CD14-positive monocyte (primary cell): ENCODE measurements at regions not wholly inside any gene's neighbourhood (a gene's known extent, or its start where the extent isn't known, plus 50 kb on each side); places are given as distances from the start of the nearest gene placed in this dataset.

Experiments used
- DNase-seq, 3 donors: peaks; one replicate each; pipeline ENCODE4 v3.0.0-alpha.2; 2011 to 2022
- H2AFZ ChIP-seq: 2 replicates; pipeline ENCODE4 v1.6.0; 2012; ENCODE audit warnings: mild to moderate bottlenecking, low read depth, low read length, inconsistent platforms; ENCODE audit not compliant: insufficient read depth, poor library complexity, severe bottlenecking
- H3K27ac ChIP-seq, 2 donors: 1 replicate in 1 of 2; 2 replicates in 1 of 2; pipeline ENCODE4 v1.5.1; 2012 to 2013; ENCODE audit warnings: low read length in 2 of 2, control low read depth in 1 of 2, inconsistent platforms in 1 of 2, low read depth in 1 of 2, mild to moderate bottlenecking in 1 of 2
- H3K27me3 ChIP-seq, 2 donors: one replicate each; pipeline versions ENCODE4 v1.6.0 to v1.6.1; 2011 to 2013; ENCODE audit warnings: low read length in 2 of 2; ENCODE audit not compliant: control insufficient read depth in 2 of 2, insufficient read depth in 2 of 2
- H3K36me3 ChIP-seq, 2 donors: replicated peaks in 1 of 2; 1 replicate in 1 of 2; 2 replicates in 1 of 2; pipeline versions ENCODE4 v1.5.1 to v1.6.1; 2012 to 2013; ENCODE audit warnings: low read length in 2 of 2, control low read depth in 1 of 2, inconsistent platforms in 1 of 2, mild to moderate bottlenecking in 1 of 2; ENCODE audit not compliant: insufficient read depth in 2 of 2, control insufficient read depth in 1 of 2
- H3K4me1 ChIP-seq, 2 donors: 1 replicate in 1 of 2; 2 replicates in 1 of 2; pipeline versions ENCODE4 v1.5.1 to v1.6.1; 2012 to 2013; ENCODE audit warnings: low read length in 2 of 2, control low read depth in 1 of 2, inconsistent platforms in 1 of 2, mild to moderate bottlenecking in 1 of 2, moderate library complexity in 1 of 2; ENCODE audit not compliant: insufficient read depth in 2 of 2, control insufficient read depth in 1 of 2
- H3K4me2 ChIP-seq: replicated peaks from 2 replicates; pipeline ENCODE3; 2012; ENCODE audit warnings: low read length, moderate library complexity, mild to moderate bottlenecking; ENCODE audit not compliant: poor library complexity, severe bottlenecking; ENCODE audit errors: extremely low read depth
- H3K4me3 ChIP-seq, 3 experiments: fragments of 200-600 bp in 1 of 3; sonication (generic) in 1 of 3; replicated peaks in 1 of 3; 1 replicate in 2 of 3; 2 replicates in 1 of 3; pipeline ENCODE4 v1.5.1; 2011 to 2013; ENCODE audit warnings: low read length in 3 of 3, mild to moderate bottlenecking in 3 of 3, control low read depth in 2 of 3, low read depth in 2 of 3, inconsistent platforms in 1 of 3, moderate library complexity in 1 of 3
- H3K79me2 ChIP-seq: 2 replicates; pipeline ENCODE4 v1.6.0; 2012; ENCODE audit warnings: mild to moderate bottlenecking, control low read depth, inconsistent platforms, low read length, moderate library complexity; ENCODE audit not compliant: insufficient read depth
- H3K9ac ChIP-seq: 2 replicates; pipeline ENCODE4 v1.6.0; 2017; ENCODE audit warnings: low read length, mild to moderate bottlenecking; ENCODE audit not compliant: insufficient read depth, poor library complexity, severe bottlenecking
- H3K9me3 ChIP-seq, 2 donors: replicated peaks in 1 of 2; 1 replicate in 1 of 2; 2 replicates in 1 of 2; pipeline versions ENCODE4 v1.5.1 to v1.6.1; 2012 to 2013; ENCODE audit warnings: low read length in 2 of 2, control low read depth in 1 of 2; ENCODE audit not compliant: control insufficient read depth in 1 of 2, insufficient read depth in 1 of 2
- H4K20me1 ChIP-seq: 2 replicates; pipeline ENCODE4 v1.6.0; 2012; ENCODE audit warnings: mild to moderate bottlenecking, low read length, control low read depth, moderate library complexity; ENCODE audit not compliant: insufficient read depth
- H3K27ac Mint-ChIP-seq, 7 donors: one replicate each; pipeline ENCODE4 v1.8.0; 2020; ENCODE audit warnings: mild to moderate bottlenecking in 7 of 7, mixed read lengths in 7 of 7, moderate library complexity in 6 of 7, inconsistent platforms in 2 of 7
- H3K27me3 Mint-ChIP-seq, 3 donors: one replicate each; pipeline ENCODE4 v1.8.0; 2021 to 2022; ENCODE audit warnings: low read depth in 3 of 3, mild to moderate bottlenecking in 3 of 3, mixed read lengths in 3 of 3, moderate library complexity in 3 of 3, inconsistent platforms in 1 of 3
- H3K36me3 Mint-ChIP-seq, 2 donors: one replicate each; pipeline ENCODE4 v1.8.0; 2020; ENCODE audit warnings: mixed read lengths in 2 of 2, inconsistent platforms in 1 of 2, mild to moderate bottlenecking in 1 of 2
- H3K4me1 Mint-ChIP-seq: one replicate; pipeline ENCODE4 v1.8.0; 2020; ENCODE audit warnings: mild to moderate bottlenecking, mixed read lengths
- H3K4me3 Mint-ChIP-seq, 2 donors: one replicate each; pipeline ENCODE4 v1.8.0; 2020; ENCODE audit warnings: mild to moderate bottlenecking in 2 of 2, mixed read lengths in 2 of 2, moderate library complexity in 1 of 2
- H3K9me3 Mint-ChIP-seq, 7 donors: one replicate each; pipeline ENCODE4 v1.8.0; 2020 to 2022; ENCODE audit warnings: mixed read lengths in 7 of 7, mild to moderate bottlenecking in 6 of 7, moderate library complexity in 6 of 7, inconsistent platforms in 2 of 7
- WGBS: methylation state at CpG from one replicate; pipeline ENCODE4 v1.1.5; 2013; ENCODE audit warnings: missing lambda C conversion rate; ENCODE audit not compliant: insufficient coverage; 5-methylcytosine and 5-hydroxymethylcytosine counted together
- intact Hi-C, 2 donors: fragments of 100-400 bp; cut with micrococcal nuclease; formaldehyde crosslinking; loops; one replicate each; pipeline versions ENCODE4 v1.15.0 to v1.15.1; 2023
- TF ChIP-seq, protein P1 (sequence below): fragments of 200-600 bp; IDR thresholded peaks from one replicate; pipeline ENCODE4 v1.8.0; 2022; ENCODE audit warnings: antibody characterized with exemption, mild to moderate bottlenecking

DNA sequence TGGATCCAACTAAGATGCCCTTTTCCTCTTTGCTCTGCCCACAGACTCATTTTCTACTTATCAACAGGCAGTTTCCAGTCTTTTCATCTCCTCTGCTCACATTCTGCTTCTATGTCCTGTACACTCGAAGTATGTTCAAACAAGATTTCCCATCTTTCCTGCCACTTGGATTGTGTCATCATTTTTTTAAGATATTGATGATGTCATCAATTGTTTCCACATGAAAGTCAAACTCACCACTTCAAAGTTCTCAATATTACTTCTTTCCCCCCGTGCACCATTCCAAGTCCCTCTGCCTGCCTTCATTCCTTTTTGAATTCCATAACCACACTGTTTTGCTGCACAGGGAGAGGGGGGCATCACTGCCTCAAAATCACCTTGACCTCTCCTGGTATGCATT lies 175.0 kb upstream of the RFX3 start:
- TF ChIP-seq, protein P1, sequence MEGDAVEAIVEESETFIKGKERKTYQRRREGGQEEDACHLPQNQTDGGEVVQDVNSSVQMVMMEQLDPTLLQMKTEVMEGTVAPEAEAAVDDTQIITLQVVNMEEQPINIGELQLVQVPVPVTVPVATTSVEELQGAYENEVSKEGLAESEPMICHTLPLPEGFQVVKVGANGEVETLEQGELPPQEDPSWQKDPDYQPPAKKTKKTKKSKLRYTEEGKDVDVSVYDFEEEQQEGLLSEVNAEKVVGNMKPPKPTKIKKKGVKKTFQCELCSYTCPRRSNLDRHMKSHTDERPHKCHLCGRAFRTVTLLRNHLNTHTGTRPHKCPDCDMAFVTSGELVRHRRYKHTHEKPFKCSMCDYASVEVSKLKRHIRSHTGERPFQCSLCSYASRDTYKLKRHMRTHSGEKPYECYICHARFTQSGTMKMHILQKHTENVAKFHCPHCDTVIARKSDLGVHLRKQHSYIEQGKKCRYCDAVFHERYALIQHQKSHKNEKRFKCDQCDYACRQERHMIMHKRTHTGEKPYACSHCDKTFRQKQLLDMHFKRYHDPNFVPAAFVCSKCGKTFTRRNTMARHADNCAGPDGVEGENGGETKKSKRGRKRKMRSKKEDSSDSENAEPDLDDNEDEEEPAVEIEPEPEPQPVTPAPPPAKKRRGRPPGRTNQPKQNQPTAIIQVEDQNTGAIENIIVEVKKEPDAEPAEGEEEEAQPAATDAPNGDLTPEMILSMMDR, result no peak
- Histone ChIP-seq H2AFZ (no peak overlapping the region), H4K20me1 (no peaks in the 10 kb centered on the region), H3K36me3 (no peaks in the 10 kb centered on the region), H3K79me2 (no peaks in the 10 kb centered on the region), H3K9ac (no peak overlapping the region), H3K27me3 (peaks cover 0 to 2% of the 10 kb centered on the region in 2 donors), H3K9me3 (no peaks in the 10 kb centered on the region), H3K4me3 (no peak overlapping the region), H3K4me2 (no peak overlapping the region), H3K4me1 (no peaks in the 10 kb centered on the region), H3K27ac (no peak overlapping the region)
- Mint-ChIP-seq H3K4me1 (no peaks in the 10 kb centered on the region), H3K36me3 (no peaks in the 10 kb centered on the region), H3K9me3 (peaks cover 0 to 4% (median 0%) of the 10 kb centered on the region in 7 donors), H3K4me3 (no peak overlapping the region), H3K27me3 (peaks cover 0 to 1% (median 0%) of the 10 kb centered on the region in 3 donors), H3K27ac (no peak overlapping the region)
- no CpG with 5 or more reads among the region's 2 CpGs for WGBS
- no peak for DNase-seq
- intact Hi-C loops, result no loop called here

DNA sequence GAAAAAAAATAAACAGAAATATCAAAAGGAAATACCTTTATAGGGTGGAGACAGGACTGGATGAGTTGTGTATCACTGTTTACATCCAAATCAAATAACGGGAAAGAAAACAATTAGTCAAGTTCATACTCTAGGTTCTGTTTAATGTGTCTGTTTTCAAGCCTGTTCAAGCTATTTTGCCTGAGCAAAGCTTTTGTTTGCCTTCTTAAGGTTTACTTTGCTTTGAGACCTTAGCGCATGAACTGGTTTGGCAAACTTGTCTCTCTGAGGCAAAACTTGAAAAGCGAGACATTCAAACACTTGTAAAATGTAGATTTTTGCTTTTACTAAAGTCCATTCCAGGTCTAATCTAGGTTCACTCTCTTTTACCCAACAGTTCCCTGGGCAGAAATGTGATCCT lies 174.1 kb upstream of the RFX3 start:
- H4K20me1 ChIP-seq, result no peaks in the 10 kb centered on the region
- no peaks in the 10 kb centered on the region for H3K79me2 ChIP-seq
- peaks cover 0 to 2% of the 10 kb centered on the region in 2 donors for H3K27me3 ChIP-seq
- H3K27ac ChIP-seq, result no peak overlapping the region
- TF ChIP-seq, protein P1, result no peak
- Mint-ChIP-seq H3K27ac (no peak overlapping the region), H3K9me3 (peaks cover 0 to 4% (median 1%) of the 10 kb centered on the region in 7 donors), H3K4me3 (no peak overlapping the region), H3K36me3 (no peaks in the 10 kb centered on the region), H3K4me1 (no peaks in the 10 kb centered on the region), H3K27me3 (peaks cover 0 to 1% (median 0%) of the 10 kb centered on the region in 3 donors)
- 100% methylated on average over 1 of the region's 3 CpGs for WGBS
- DNase-seq, result no peak
- H2AFZ ChIP-seq, result no peak overlapping the region
- no peak overlapping the region for H3K9ac ChIP-seq
- H3K4me2 ChIP-seq, result no peak overlapping the region
- H3K4me1 ChIP-seq, result no peaks in the 10 kb centered on the region
- intact Hi-C loops, result no loop called here
- H3K36me3 ChIP-seq, result no peaks in the 10 kb centered on the region
- no peak overlapping the region for H3K4me3 ChIP-seq
- no peaks in the 10 kb centered on the region for H3K9me3 ChIP-seq
